Neural progenitor cell (in vitro differentiated cells): ENCODE measurements at regions not wholly inside any gene's neighbourhood (a gene's known extent, or its start where the extent isn't known, plus 50 kb on each side); places are given as distances from the start of the nearest gene placed in this dataset.

Source experiments
- DNase-seq: peaks from one replicate; pipeline ENCODE4 v3.0.0-alpha.2; 2016; ENCODE audit warnings: low spot score
- H2AFZ ChIP-seq: fragments of 200-600 bp; sonication (generic); replicated peaks from 2 replicates; pipeline ENCODE4 v1.6.1; 2016; ENCODE audit warnings: antibody characterized with exemption
- H3F3A ChIP-seq: fragments of 200-600 bp; sonication (generic); 2 replicates; pipeline ENCODE4 v1.6.1; 2016; ENCODE audit warnings: antibody characterized with exemption, low read depth
- H3K27ac ChIP-seq: fragments of 200-600 bp; sonication (generic); 2 replicates; pipeline ENCODE4 v1.5.1; 2016; ENCODE audit warnings: mild to moderate bottlenecking
- H3K27me3 ChIP-seq: fragments of 200-600 bp; sonication (generic); 2 replicates; pipeline ENCODE4 v1.6.1; 2016; ENCODE audit warnings: mild to moderate bottlenecking, moderate library complexity
- H3K36me3 ChIP-seq: fragments of 200-600 bp; sonication (generic); 2 replicates; pipeline ENCODE4 v1.5.1; 2016
- H3K4me1 ChIP-seq: fragments of 200-600 bp; sonication (generic); 2 replicates; pipeline ENCODE4 v1.6.1; 2016; ENCODE audit warnings: mixed run types
- H3K4me2 ChIP-seq: fragments of 200-600 bp; sonication (generic); 2 replicates; pipeline ENCODE4 v1.6.1; 2016
- H3K4me3 ChIP-seq: fragments of 200-600 bp; sonication (generic); 2 replicates; pipeline ENCODE4 v1.5.1; 2016
- H3K79me2 ChIP-seq: fragments of 200-600 bp; sonication (generic); 2 replicates; pipeline ENCODE4 v1.6.1; 2016; ENCODE audit warnings: low read depth
- H3K9ac ChIP-seq: fragments of 200-600 bp; sonication (generic); 2 replicates; pipeline ENCODE4 v1.6.1; 2016
- H3K9me3 ChIP-seq: fragments of 200-600 bp; sonication (generic); 2 replicates; pipeline ENCODE4 v1.5.1; 2016; ENCODE audit warnings: low read depth
- H4K20me1 ChIP-seq: fragments of 200-600 bp; sonication (generic); 2 replicates; pipeline ENCODE4 v1.6.1; 2016; ENCODE audit warnings: low read depth
- H3K27ac Mint-ChIP-seq: 3 replicates; pipeline ENCODE4 v1.8.0; 2021; ENCODE audit warnings: mixed read lengths
- H3K27me3 Mint-ChIP-seq: 2 replicates; pipeline ENCODE4 v1.8.0; 2022; ENCODE audit warnings: low read depth, mild to moderate bottlenecking, inconsistent platforms, moderate library complexity, mixed read lengths; ENCODE audit not compliant: insufficient read depth
- H3K36me3 Mint-ChIP-seq: 3 replicates; pipeline ENCODE4 v1.8.0; 2021; ENCODE audit warnings: mixed read lengths
- H3K4me1 Mint-ChIP-seq: 3 replicates; pipeline ENCODE4 v1.8.0; 2021; ENCODE audit warnings: mixed read lengths
- H3K4me3 Mint-ChIP-seq: 3 replicates; pipeline ENCODE4 v1.8.0; 2021; ENCODE audit warnings: mild to moderate bottlenecking, moderate library complexity, mixed read lengths
- H3K9me3 Mint-ChIP-seq: 3 replicates; pipeline ENCODE4 v1.8.0; 2020; ENCODE audit warnings: mixed read lengths
- EZH2 ChIP-seq: fragments of 200-600 bp; sonication (generic); IDR thresholded peaks from 2 replicates; pipeline ENCODE4 v1.6.1; 2017; ENCODE audit warnings: antibody characterized with exemption, mild to moderate bottlenecking, moderate library complexity
- EZH2phosphoT487 ChIP-seq: fragments of 200-600 bp; sonication (generic); IDR thresholded peaks from 2 replicates; pipeline ENCODE4 v1.6.1; 2017; ENCODE audit warnings: antibody characterized with exemption
- TF ChIP-seq, protein P1 (sequence below): fragments of 200-600 bp; sonication (generic); IDR thresholded peaks from 2 replicates; pipeline ENCODE4 v1.5.1; 2017; ENCODE audit warnings: antibody characterized with exemption, mild to moderate bottlenecking

- TF ChIP-seq, protein P1, sequence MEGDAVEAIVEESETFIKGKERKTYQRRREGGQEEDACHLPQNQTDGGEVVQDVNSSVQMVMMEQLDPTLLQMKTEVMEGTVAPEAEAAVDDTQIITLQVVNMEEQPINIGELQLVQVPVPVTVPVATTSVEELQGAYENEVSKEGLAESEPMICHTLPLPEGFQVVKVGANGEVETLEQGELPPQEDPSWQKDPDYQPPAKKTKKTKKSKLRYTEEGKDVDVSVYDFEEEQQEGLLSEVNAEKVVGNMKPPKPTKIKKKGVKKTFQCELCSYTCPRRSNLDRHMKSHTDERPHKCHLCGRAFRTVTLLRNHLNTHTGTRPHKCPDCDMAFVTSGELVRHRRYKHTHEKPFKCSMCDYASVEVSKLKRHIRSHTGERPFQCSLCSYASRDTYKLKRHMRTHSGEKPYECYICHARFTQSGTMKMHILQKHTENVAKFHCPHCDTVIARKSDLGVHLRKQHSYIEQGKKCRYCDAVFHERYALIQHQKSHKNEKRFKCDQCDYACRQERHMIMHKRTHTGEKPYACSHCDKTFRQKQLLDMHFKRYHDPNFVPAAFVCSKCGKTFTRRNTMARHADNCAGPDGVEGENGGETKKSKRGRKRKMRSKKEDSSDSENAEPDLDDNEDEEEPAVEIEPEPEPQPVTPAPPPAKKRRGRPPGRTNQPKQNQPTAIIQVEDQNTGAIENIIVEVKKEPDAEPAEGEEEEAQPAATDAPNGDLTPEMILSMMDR, result no peak
- no peak for TF ChIP-seq EZH2phosphoT487
- TF ChIP-seq EZH2, result no peak
- H3K4me3 ChIP-seq, result no peak overlapping the region
- H2AFZ ChIP-seq, result no peak overlapping the region
- no peaks in the 10 kb centered on the region for H3K36me3 ChIP-seq
- Mint-ChIP-seq H3K27me3 (no peaks in the 10 kb centered on the region), H3K9me3 (peaks cover 21% of the 10 kb centered on the region), H3K4me1 (peaks cover 5% of the 10 kb centered on the region), H3K36me3 (peaks cover 14% of the 10 kb centered on the region), H3K4me3 (no peak overlapping the region), H3K27ac (no peak overlapping the region)
- DNase-seq, result no peak
- no peaks in the 10 kb centered on the region for H3K9me3 ChIP-seq
- H3K4me1 ChIP-seq, result peaks cover 25% of the 10 kb centered on the region
- H3F3A ChIP-seq, result no peaks in the 10 kb centered on the region
- H4K20me1 ChIP-seq, result no peaks in the 10 kb centered on the region
- no peaks in the 10 kb centered on the region for H3K27me3 ChIP-seq
- peaks cover 51% of the 10 kb centered on the region for H3K79me2 ChIP-seq
- no peak overlapping the region for H3K27ac ChIP-seq
- H3K9ac ChIP-seq, result no peak overlapping the region
- H3K4me2 ChIP-seq, result no peak overlapping the region
These were observed 164.1 kb upstream of the NEBL start for GRCh38 chr10:21061184-21061583.

DNA sequence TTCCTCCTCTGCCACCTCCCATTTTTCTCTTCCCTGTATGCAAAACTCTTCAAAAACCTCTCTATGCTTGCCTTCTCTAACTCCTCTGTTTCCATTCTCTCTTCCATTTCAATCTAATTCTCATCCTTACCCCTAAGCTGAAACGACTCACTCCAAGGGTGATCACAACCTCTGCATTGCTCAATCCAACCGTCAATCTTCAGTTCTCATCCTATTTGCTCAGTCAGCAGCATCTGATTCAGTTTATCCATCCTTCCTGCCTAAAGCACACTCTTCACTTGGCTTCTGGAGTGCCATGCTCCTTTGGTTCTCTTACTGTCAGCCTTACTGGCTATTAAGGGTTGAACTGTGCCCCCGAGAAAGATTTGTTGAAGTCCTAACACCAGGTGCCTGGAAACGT lies 163.5 kb upstream of the NEBL start:
- H3K9ac ChIP-seq, result no peak overlapping the region
- no peak for DNase-seq
- peaks cover 8% of the 10 kb centered on the region for H3K4me1 Mint-ChIP-seq
- no peaks in the 10 kb centered on the region for H3K27me3 Mint-ChIP-seq
- H3K9me3 Mint-ChIP-seq, result peaks cover 21% of the 10 kb centered on the region
- peaks cover 3% of the 10 kb centered on the region for H3F3A ChIP-seq
- no peaks in the 10 kb centered on the region for H3K36me3 ChIP-seq
- TF ChIP-seq, protein P1, result no peak
- TF ChIP-seq EZH2phosphoT487 (no peak), EZH2 (no peak)
- peaks cover 14% of the 10 kb centered on the region for H3K36me3 Mint-ChIP-seq
- peak overlapping the region; percentile 10 for H3K27ac ChIP-seq
- no peak overlapping the region for H3K4me2 ChIP-seq
- no peaks in the 10 kb centered on the region for H3K9me3 ChIP-seq
- H2AFZ ChIP-seq, result no peak overlapping the region
- no peaks in the 10 kb centered on the region for H3K27me3 ChIP-seq
- no peak overlapping the region for H3K4me3 Mint-ChIP-seq
- no peaks in the 10 kb centered on the region for H4K20me1 ChIP-seq
- no peak overlapping the region for H3K27ac Mint-ChIP-seq
- peaks cover 55% of the 10 kb centered on the region for H3K79me2 ChIP-seq
- no peak overlapping the region for H3K4me3 ChIP-seq
- H3K4me1 ChIP-seq, result peaks cover 30% of the 10 kb centered on the region

DNA sequence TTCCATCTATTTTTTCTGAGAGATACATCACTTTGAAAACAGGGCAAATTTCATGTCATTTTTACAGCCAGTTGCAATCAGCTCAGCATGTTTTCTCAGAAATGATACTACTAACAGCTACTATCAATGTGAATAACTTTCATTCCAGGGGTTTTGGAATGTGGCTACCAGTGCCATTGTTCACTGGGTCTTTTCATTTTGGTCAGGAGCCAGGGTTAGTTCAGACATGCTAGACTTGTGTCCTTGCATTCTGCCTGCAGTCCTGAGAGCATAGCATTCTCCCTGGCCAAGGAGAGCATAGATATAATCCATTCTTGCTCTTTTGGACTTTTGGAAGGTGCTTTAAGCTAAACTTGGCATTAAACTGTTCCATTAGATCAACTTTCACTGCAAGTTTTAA lies 160.9 kb upstream of the NEBL start:
- Mint-ChIP-seq H3K4me3 (no peak overlapping the region), H3K4me1 (peaks cover 11% of the 10 kb centered on the region)
- DNase-seq, result peak; percentile 30

More for the DNA sequence above, 160.9 kb upstream of the NEBL start:
- no peak overlapping the region for H3K4me3 ChIP-seq
- H3K9ac ChIP-seq, result no peak overlapping the region
- H3K9me3 ChIP-seq, result no peaks in the 10 kb centered on the region
- no peaks in the 10 kb centered on the region for H3K36me3 ChIP-seq
- H3K36me3 Mint-ChIP-seq, result peaks cover 13% of the 10 kb centered on the region
- H3K27ac ChIP-seq, result no peak overlapping the region
- H4K20me1 ChIP-seq, result no peaks in the 10 kb centered on the region
- H3K79me2 ChIP-seq, result peaks cover 50% of the 10 kb centered on the region
- peaks cover 23% of the 10 kb centered on the region for H3K4me1 ChIP-seq
- H3K9me3 Mint-ChIP-seq, result peaks cover 22% of the 10 kb centered on the region
- H3K4me2 ChIP-seq, result no peak overlapping the region
- H3F3A ChIP-seq, result peaks cover 3% of the 10 kb centered on the region
- H2AFZ ChIP-seq, result no peak overlapping the region
- H3K27me3 ChIP-seq, result no peaks in the 10 kb centered on the region
- H3K27ac Mint-ChIP-seq, result peak overlapping the region; percentile 21
- H3K27me3 Mint-ChIP-seq, result no peaks in the 10 kb centered on the region
- TF ChIP-seq EZH2phosphoT487 (no peak), EZH2 (no peak)
- TF ChIP-seq, protein P1, result no peak
